ENCODE measurements at regions not wholly inside any gene's neighbourhood (a gene's known extent, or its start where the extent isn't known, plus 50 kb on each side); places are given as distances from the start of the nearest gene placed in this dataset.

GRCh38 chr2:7811073-7811472 is 870.8 kb upstream of the ID2 start:
- Histone ChIP-seq H3K27ac (ENCODE audit: low read length) (no peak overlapping the region), H3K4me3 (ENCODE audit: low read length) (no peak overlapping the region), H3K9me3 (ENCODE audit: control insufficient read depth, insufficient read depth, low read length) (no peaks in the 10 kb centered on the region), H3K4me1 (ENCODE audit: control insufficient read depth, insufficient read depth, low read length) (no peaks in the 10 kb centered on the region), H3K36me3 (ENCODE audit: control insufficient read depth, insufficient read depth, low read length) (no peaks in the 10 kb centered on the region), H3K27me3 (ENCODE audit: control insufficient read depth, insufficient read depth, low read length) (no peaks in the 10 kb centered on the region)
- no peak for DNase-seq (ENCODE audit: low read depth, low spot score)
- WGBS (ENCODE audit: insufficient coverage, insufficient read length), result no CpG with 5 or more reads among the region's 3 CpGs

- H3K9me3 ChIP-seq (ENCODE audit: control insufficient read depth, insufficient read depth, low read length), result no peaks in the 10 kb centered on the region
- no peak overlapping the region for H3K27ac ChIP-seq (ENCODE audit: low read length)
- H3K4me3 ChIP-seq (ENCODE audit: low read length), result no peak overlapping the region
- H3K4me1 ChIP-seq (ENCODE audit: control insufficient read depth, insufficient read depth, low read length), result peaks cover 2% of the 10 kb centered on the region; the same call in 1 of the 2 replicates
- no peak for DNase-seq (ENCODE audit: low read depth, low spot score)
- H3K27me3 ChIP-seq (ENCODE audit: control insufficient read depth, insufficient read depth, low read length), result no peaks in the 10 kb centered on the region
- H3K36me3 ChIP-seq (ENCODE audit: control insufficient read depth, insufficient read depth, low read length), result no peaks in the 10 kb centered on the region
- no CpG with 5 or more reads among the region's 2 CpGs for WGBS (ENCODE audit: insufficient coverage, insufficient read length)
These were observed 869.4 kb upstream of the ID2 start for GRCh38 chr2:7812231-7812995.

- no peaks in the 10 kb centered on the region for H3K9me3 ChIP-seq (ENCODE audit: control insufficient read depth, insufficient read depth, low read length)
- H3K27ac ChIP-seq (ENCODE audit: low read length), result no peak overlapping the region
- no peak for DNase-seq (ENCODE audit: low read depth, low spot score)
- peaks cover 2% of the 10 kb centered on the region; the same call in 1 of the 2 replicates for H3K4me1 ChIP-seq (ENCODE audit: control insufficient read depth, insufficient read depth, low read length)
- no peaks in the 10 kb centered on the region for H3K36me3 ChIP-seq (ENCODE audit: control insufficient read depth, insufficient read depth, low read length)
- no peak overlapping the region for H3K4me3 ChIP-seq (ENCODE audit: low read length)
- H3K27me3 ChIP-seq (ENCODE audit: control insufficient read depth, insufficient read depth, low read length), result no peaks in the 10 kb centered on the region
- no CpG with 5 or more reads among the region's 9 CpGs for WGBS (ENCODE audit: insufficient coverage, insufficient read length)
These were observed 868.1 kb upstream of the ID2 start for GRCh38 chr2:7813541-7814292.

GRCh38 chr2:7815726-7816125 is 866.1 kb upstream of the ID2 start:
- no peaks in the 10 kb centered on the region for H3K9me3 ChIP-seq (ENCODE audit: control insufficient read depth, insufficient read depth, low read length)
- no peaks in the 10 kb centered on the region for H3K27me3 ChIP-seq (ENCODE audit: control insufficient read depth, insufficient read depth, low read length)
- WGBS (ENCODE audit: insufficient coverage, insufficient read length), result no CpG with 5 or more reads among the region's 3 CpGs
- no peak overlapping the region for H3K4me3 ChIP-seq (ENCODE audit: low read length)
- H3K27ac ChIP-seq (ENCODE audit: low read length), result no peak overlapping the region
- H3K36me3 ChIP-seq (ENCODE audit: control insufficient read depth, insufficient read depth, low read length), result no peaks in the 10 kb centered on the region
- DNase-seq (ENCODE audit: low read depth, low spot score), result no peak
- H3K4me1 ChIP-seq (ENCODE audit: control insufficient read depth, insufficient read depth, low read length), result peaks cover 2% of the 10 kb centered on the region; the same call in 1 of the 2 replicates

- no peaks in the 10 kb centered on the region for H3K36me3 ChIP-seq (ENCODE audit: control insufficient read depth, insufficient read depth, low read length)
- DNase-seq (ENCODE audit: low read depth, low spot score), result no peak
- no peaks in the 10 kb centered on the region for H3K9me3 ChIP-seq (ENCODE audit: control insufficient read depth, insufficient read depth, low read length)
- H3K4me1 ChIP-seq (ENCODE audit: control insufficient read depth, insufficient read depth, low read length), result peaks cover 2% of the 10 kb centered on the region; the same call in 1 of the 2 replicates
- no peak overlapping the region for H3K4me3 ChIP-seq (ENCODE audit: low read length)
- no peaks in the 10 kb centered on the region for H3K27me3 ChIP-seq (ENCODE audit: control insufficient read depth, insufficient read depth, low read length)
- no peak overlapping the region for H3K27ac ChIP-seq (ENCODE audit: low read length)
- no CpG with 5 or more reads among the region's 7 CpGs for WGBS (ENCODE audit: insufficient coverage, insufficient read length)
These were observed 865.6 kb upstream of the ID2 start for GRCh38 chr2:7816233-7816632.

GRCh38 chr2:7816944-7817343 is 864.9 kb upstream of the ID2 start:
- H3K9me3 ChIP-seq (ENCODE audit: control insufficient read depth, insufficient read depth, low read length), result no peaks in the 10 kb centered on the region
- no peak for DNase-seq (ENCODE audit: low read depth, low spot score)
- H3K27ac ChIP-seq (ENCODE audit: low read length), result no peak overlapping the region
- no peak overlapping the region for H3K4me3 ChIP-seq (ENCODE audit: low read length)
- peaks cover 2% of the 10 kb centered on the region; the same call in 1 of the 2 replicates for H3K4me1 ChIP-seq (ENCODE audit: control insufficient read depth, insufficient read depth, low read length)
- WGBS (ENCODE audit: insufficient coverage, insufficient read length), result no CpG with 5 or more reads among the region's 2 CpGs
- H3K27me3 ChIP-seq (ENCODE audit: control insufficient read depth, insufficient read depth, low read length), result no peaks in the 10 kb centered on the region
- no peaks in the 10 kb centered on the region for H3K36me3 ChIP-seq (ENCODE audit: control insufficient read depth, insufficient read depth, low read length)

- Histone ChIP-seq H3K36me3 (ENCODE audit: control insufficient read depth, insufficient read depth, low read length) (no peaks in the 10 kb centered on the region), H3K4me1 (ENCODE audit: control insufficient read depth, insufficient read depth, low read length) (peaks cover 2% of the 10 kb centered on the region; the same call in 1 of the 2 replicates), H3K4me3 (ENCODE audit: low read length) (no peak overlapping the region), H3K27me3 (ENCODE audit: control insufficient read depth, insufficient read depth, low read length) (no peaks in the 10 kb centered on the region), H3K9me3 (ENCODE audit: control insufficient read depth, insufficient read depth, low read length) (no peaks in the 10 kb centered on the region), H3K27ac (ENCODE audit: low read length) (no peak overlapping the region)
- no CpG with 5 or more reads among the region's 5 CpGs for WGBS (ENCODE audit: insufficient coverage, insufficient read length)
- DNase-seq (ENCODE audit: low read depth, low spot score), result no peak
These were observed 862.5 kb upstream of the ID2 start for GRCh38 chr2:7819316-7819715.

GRCh38 chr2:7819850-7820249 is 862.0 kb upstream of the ID2 start:
- Histone ChIP-seq H3K27me3 (ENCODE audit: control insufficient read depth, insufficient read depth, low read length) (no peaks in the 10 kb centered on the region), H3K36me3 (ENCODE audit: control insufficient read depth, insufficient read depth, low read length) (no peaks in the 10 kb centered on the region), H3K4me3 (ENCODE audit: low read length) (no peak overlapping the region), H3K9me3 (ENCODE audit: control insufficient read depth, insufficient read depth, low read length) (no peaks in the 10 kb centered on the region), H3K27ac (ENCODE audit: low read length) (no peak overlapping the region), H3K4me1 (ENCODE audit: control insufficient read depth, insufficient read depth, low read length) (peaks cover 2% of the 10 kb centered on the region; the same call in 1 of the 2 replicates)
- no peak for DNase-seq (ENCODE audit: low read depth, low spot score)
- no CpG with 5 or more reads among the region's 4 CpGs for WGBS (ENCODE audit: insufficient coverage, insufficient read length)

GRCh38 chr2:7824211-7824610 is 857.6 kb upstream of the ID2 start:
- H3K27me3 ChIP-seq (ENCODE audit: control insufficient read depth, insufficient read depth, low read length), result no peaks in the 10 kb centered on the region
- no peak overlapping the region for H3K27ac ChIP-seq (ENCODE audit: low read length)
- no peaks in the 10 kb centered on the region for H3K9me3 ChIP-seq (ENCODE audit: control insufficient read depth, insufficient read depth, low read length)
- no CpG with 5 or more reads among the region's 2 CpGs for WGBS (ENCODE audit: insufficient coverage, insufficient read length)
- no peak overlapping the region for H3K4me3 ChIP-seq (ENCODE audit: low read length)
- DNase-seq (ENCODE audit: low read depth, low spot score), result no peak
- H3K4me1 ChIP-seq (ENCODE audit: control insufficient read depth, insufficient read depth, low read length), result no peaks in the 10 kb centered on the region
- no peaks in the 10 kb centered on the region for H3K36me3 ChIP-seq (ENCODE audit: control insufficient read depth, insufficient read depth, low read length)

- no peaks in the 10 kb centered on the region for H3K4me1 ChIP-seq (ENCODE audit: control insufficient read depth, insufficient read depth, low read length)
- DNase-seq (ENCODE audit: low read depth, low spot score), result no peak
- H3K27ac ChIP-seq (ENCODE audit: low read length), result no peak overlapping the region
- H3K27me3 ChIP-seq (ENCODE audit: control insufficient read depth, insufficient read depth, low read length), result no peaks in the 10 kb centered on the region
- WGBS (ENCODE audit: insufficient coverage, insufficient read length), result no CpG with 5 or more reads among the region's 9 CpGs
- H3K4me3 ChIP-seq (ENCODE audit: low read length), result no peak overlapping the region
- no peaks in the 10 kb centered on the region for H3K36me3 ChIP-seq (ENCODE audit: control insufficient read depth, insufficient read depth, low read length)
- no peaks in the 10 kb centered on the region for H3K9me3 ChIP-seq (ENCODE audit: control insufficient read depth, insufficient read depth, low read length)
These were observed 856.1 kb upstream of the ID2 start for GRCh38 chr2:7825591-7826312.

Data from iPS DF 6.9 (cell line).